DLD1 (cell line): ENCODE measurements at regions not wholly inside any gene's neighbourhood (a gene's known extent, or its start where the extent isn't known, plus 50 kb on each side); places are given as distances from the start of the nearest gene placed in this dataset.
"Not testable (repeated sequence)": the region's sequence is repeated elsewhere in the genome, so short reads cannot be mapped to it uniquely, and the experiment has no call there.

Experiments used
- in situ Hi-C: cut with HindIII; loops from 2 replicates; pipeline ENCODE4 v1.10.0; 2017; ENCODE audit warnings: low sequenced_read_pairs

DNA sequence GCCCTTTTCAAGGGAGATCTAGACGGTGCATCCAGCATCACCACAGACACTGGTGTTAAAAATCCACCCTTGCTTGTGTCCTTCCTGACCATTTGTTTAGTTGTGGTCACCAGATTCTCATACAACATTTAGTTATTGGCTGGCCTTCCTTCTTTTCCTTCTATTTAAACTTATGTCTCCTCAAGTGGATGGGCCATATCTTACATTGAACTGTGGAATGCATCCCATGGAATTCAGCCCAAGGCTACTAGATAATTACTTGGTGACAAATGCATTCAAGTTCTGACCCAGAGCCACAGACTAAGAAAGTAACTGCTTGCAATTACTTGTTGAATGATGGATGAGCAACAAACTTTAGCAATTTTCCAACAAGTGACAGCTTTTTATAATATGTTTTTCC lies 198.9 kb upstream of the SSTR4 start:
- in situ Hi-C loops: no loop called here

DNA sequence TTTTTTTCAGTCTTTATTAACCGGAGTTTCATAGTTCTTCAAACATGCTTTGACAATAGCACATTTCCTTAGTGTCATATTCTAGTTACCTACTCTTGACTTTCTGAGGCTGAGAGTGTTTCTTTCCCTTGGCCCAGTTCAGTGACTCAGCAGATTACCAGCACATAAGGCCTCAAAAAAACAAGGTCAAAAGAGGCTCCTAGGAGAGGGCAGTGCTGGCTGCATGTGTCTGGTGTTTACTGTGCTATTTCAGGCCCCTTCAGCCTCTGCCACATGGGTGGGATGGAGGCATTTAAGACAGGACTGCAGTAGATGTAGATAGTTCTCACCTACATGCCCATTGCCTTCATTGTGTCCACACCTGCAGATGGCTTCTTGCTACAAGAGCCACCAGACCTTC lies 198.2 kb upstream of the SSTR4 start:
- in situ Hi-C loops: no loop called here

DNA sequence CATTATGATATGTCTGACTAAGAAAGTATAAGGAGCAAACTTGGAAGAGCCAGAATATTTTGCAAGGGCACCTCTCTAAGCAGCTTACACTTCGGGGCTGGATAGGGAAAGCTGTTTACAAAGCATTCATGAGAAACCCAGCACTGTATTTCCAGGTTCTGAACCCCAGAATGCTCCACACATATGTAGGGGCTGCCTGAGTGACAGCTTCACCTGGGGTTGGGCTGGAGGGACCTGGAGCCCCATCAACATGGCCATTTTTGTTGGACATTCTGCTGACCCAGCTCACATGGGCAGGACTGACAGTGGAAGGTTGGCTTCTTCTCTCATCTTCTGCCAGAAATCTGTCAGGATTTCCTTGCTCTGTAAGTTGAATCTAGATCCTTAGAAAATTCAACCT lies 197.1 kb upstream of the SSTR4 start:
- in situ Hi-C loops: no loop called here

DNA sequence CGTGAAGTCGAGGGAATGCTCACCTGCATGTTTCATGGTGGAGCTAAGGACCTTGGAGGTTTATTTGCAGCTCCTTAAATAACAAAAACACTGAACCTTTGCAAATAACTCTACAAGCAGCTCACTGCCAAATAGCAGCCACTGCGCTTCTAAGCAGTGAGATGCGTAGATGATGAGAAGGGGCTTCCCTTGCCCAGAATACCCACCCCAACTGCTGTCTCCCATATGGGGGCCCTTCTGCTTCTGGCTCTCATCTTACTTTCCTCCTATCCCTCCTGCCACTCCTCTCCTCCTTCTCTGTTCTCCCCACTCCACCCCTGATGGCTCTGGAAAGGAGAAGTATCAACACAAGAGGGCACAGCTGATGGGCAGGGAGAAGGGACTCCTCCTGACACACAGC lies 193.3 kb upstream of the SSTR4 start:
- in situ Hi-C loops: no loop called here

DNA sequence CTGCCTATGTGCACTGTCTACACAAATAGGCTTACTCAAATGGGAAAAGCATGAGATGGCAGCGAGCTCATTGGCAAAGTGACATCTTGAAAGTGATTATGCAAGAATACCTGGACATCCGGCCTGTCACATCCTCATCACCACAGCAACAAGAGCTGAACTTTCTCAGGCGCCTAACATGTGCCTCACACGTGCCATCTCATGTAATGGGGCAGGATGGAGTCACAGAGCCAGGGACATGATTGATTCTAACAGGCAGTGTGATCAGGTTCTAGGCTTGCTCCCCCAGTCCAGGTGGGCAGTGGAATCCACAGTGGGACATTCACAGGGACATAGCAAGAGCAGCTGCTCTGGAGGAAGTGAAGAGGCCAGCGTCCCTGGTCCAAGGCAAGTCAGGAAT lies 192.3 kb upstream of the SSTR4 start:
- in situ Hi-C loops: no loop called here

DNA sequence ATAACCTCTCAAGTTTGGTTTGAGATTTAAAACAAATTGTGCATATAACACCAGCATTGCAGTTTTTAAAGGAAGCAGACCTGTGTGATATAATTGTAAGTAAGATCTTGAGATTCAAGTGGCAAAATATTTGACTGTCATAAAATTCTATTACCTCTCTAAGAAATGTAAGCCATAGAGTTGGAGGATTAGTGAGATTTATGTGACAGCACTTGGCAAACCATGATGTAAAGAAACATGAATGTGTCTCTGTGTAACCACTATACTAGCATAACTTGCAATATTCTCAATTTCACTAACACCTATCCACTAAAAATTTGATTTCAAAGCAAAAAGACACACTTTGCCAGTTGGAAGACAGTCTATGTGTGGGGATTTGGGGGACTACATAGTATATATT lies 190.2 kb upstream of the SSTR4 start:
- in situ Hi-C loops: no loop called here

DNA sequence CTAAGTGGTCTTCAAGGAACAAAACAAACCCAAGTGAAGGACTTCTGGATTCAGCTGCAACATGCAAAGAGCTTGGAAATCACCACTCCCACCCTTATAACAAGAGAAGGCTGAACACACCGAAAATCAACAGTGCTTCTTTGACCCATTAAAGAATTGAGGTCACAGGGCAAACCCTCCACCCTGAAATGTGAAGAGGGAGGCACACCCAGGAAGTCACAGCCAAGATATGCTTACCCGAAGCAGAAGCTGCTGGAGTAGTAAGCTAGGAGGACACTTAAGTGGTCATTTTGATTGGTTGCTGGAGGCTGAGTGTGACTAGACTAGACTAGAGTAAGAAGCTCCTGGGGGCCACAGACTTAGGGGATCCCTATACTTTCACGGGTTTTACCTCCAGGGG lies 188.2 kb upstream of the SSTR4 start:
- in situ Hi-C loops: no loop called here

DNA sequence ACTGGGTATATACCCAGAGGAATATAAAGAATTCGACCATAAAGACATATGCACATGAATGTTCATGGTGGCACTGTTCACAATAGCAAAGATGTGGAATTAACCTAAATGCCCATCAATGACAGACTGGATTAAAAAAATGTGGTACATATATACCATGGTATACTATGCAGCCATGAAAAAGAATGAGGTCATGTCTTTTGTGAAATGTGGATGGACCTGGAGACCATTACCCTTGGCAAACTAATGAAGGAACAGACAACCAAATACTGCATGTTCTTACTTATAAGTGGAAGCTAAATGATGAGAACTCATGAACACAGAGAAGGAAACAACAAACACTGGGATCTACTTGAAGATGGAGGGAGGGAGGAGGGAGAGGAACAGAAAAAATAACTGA lies 186.7 kb upstream of the SSTR4 start:
- in situ Hi-C loops: no loop called here

DNA sequence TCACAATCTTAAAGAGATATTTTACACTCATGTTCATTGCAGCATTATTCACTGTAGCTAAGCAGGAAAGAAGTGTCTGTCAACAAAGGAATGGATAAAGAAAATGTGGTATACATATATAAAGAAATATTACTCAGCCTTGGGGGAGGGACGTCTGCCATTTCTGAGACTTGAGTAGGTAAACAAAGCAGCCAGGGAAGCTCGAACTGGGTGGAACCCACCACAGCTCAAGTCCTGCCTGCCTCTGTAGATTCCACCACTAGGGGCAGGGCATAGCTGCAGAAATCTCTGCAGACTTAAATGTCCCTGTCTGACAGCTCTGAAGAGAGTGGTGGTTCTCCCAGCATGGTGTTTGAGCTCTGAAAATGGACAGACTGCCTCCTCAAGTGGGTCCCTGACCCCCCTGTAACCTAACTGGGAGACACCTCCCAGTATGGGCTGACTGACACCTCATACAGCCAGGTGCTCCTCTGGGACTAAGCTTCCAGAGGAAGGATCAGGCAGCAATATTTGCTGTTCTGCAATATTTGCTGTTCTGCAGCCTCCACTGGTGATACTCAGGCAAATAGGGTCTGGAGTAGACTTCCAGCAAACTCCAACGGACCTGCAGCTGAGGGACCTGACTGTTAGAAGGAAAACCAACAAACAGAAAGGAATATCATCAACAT lies 183.3 kb upstream of the SSTR4 start:
- in situ Hi-C loops: not testable (repeated sequence)

DNA sequence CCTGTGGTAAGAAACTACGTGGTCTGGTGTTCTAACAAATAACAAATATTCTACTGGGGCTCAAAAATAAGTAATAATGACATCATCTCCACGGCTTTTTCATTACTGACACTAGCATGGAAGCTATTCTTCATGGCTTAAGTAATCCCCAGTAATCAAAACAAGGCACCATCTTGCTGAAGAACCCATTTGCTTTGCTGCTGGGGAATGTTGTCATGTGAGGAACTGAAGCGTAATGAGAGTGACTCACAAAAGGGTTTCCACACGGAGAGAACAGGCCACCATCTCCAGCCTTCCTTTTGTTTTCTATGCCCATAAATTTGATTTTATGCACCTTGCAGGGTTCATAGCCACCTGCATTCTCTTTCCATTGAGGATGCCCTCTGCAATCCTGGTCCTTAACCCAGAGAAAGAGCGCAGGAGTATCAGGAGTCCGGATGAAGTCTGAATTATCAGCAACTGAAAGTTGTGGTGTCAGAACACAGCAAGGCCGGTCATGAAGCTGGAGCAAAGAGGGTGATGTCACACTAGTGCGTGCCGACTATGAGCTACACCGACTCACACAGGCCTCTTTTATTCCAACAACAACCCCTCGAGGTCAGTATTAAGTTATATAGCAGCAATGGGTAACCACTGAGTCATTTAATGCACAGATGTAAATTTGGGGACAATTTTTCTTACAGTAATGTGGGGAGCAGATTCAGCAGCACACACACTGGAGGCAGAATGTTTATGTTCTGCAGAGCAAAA lies 173.7 kb upstream of the SSTR4 start:
- in situ Hi-C loops: no loop called here

DNA sequence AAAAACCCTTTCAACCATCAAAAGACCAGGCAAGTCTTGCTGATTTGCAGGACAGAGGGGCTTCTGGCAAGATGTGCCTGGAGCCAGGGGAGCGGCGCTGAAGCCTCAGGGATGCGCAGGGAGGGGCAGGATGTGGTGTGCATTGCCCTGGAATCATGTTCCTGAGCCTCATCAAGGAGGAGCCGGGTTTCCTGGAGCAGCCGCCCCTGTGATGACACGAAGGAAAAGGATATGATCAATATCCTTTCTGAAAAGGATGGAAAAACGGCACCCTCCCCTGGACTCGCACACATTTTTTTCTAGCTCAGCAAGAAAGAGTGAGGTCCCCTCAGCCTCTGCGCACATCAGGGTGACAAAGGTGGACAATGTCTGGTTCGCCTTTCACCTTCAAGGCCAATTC lies 173.1 kb upstream of the SSTR4 start:
- in situ Hi-C loops: no loop called here

DNA sequence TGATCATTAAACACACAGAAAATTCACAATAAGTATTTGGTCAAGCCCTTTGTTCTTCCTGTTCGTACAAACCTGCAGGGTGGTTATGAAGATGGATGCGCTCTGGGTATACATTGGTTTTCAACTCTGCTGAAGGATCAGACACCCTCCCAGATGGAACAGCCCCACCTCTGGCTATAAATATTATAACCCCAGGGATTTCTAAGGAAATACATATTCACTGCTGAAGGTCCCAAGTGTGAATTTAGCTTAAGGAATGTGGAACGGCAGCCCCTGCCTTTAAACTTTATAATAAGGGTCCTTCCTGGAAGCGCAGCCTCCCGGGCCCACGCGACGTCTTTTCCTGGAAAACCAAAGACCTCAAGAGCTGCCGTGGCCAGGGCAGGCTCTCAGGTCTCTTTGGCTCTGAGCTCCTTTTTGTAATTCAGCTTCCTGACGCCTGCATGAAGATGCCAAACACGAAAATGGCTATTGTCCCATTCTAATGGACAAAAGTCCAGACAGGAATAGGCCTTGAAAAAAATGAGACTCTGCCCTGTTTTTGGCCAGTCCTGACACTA lies 172.4 kb upstream of the SSTR4 start:
- in situ Hi-C loops: no loop called here

DNA sequence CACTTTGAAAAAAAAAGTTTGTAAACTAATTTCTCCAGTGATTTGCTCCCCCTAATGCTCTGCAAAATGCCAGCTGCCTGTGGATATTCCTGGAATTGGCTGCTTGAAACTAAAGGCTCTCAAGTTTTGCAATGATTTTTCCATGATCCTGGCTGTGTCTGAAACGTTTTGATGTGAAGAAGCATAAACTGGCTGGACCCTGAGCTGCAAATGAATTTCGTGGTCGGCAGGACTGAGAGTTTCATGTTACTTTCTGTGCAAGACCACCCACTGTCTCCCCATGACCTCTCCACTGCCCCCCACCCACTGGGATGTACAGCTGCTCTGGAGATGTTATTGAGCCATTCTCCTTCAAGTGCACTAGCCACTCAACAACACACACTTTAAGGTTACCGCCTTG lies 171.3 kb upstream of the SSTR4 start:
- in situ Hi-C loops: no loop called here

DNA sequence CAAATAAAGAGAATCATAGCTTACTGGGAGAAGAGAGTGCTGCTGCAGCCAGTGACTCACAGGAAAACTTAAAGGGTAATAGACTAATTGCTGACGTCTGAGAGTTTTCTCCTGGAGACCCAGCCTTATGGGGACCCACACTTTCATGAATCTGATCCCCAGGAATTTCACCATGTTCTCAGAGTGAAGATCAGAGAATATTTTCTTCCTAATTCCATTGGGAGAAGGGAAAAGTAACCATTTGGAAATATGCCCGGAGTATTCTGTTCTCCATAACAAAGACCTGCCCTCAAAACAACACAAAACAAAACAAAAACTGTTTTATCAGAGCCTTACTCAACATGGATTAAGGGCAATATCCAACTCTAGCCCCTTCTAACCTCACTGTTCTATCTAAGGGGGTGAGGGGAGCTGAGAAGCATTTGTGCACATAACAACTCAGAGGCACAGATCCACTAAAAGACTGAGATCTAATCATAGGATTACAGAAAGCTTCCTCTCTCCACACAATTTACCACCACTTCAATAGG lies 168.2 kb upstream of the SSTR4 start:
- in situ Hi-C loops: no loop called here

DNA sequence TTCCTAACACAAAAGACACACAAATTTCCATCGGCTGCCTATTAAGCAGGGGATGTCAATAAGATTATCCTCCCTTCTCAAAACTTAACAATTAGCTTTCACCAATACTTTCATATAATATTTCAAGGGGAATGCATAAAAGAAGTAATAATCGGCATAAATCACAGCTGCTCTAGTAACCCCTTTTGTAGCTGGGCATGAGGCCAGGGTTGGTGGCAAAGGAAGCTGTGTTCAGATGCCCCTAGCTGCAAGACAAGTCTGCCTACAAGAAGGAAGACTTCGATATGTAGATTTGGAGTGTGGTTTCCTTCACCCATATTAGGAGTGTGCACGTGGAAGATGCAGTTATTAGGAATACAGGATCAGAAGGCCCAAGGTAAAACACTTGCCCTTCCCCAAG lies 156.9 kb upstream of the SSTR4 start:
- in situ Hi-C loops: no loop called here

DNA sequence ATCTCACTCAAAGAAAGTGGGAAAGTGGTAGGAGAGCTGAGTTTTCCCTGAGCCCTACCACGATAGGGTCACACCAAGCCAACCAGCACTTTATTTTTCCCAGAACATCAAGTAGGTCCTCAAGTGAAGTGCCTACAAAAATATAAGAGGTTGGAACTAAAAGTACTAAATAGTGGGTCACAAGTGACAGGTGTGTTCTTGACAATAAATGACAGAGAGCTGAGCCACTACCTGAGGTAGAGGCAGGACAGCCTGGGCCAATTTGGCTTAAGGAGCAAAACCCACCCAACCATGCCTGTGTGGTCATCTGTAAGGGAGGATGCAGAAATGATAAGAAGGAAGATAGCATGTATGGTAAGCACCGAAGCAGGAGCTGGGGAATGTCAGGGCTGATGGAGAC lies 154.8 kb upstream of the SSTR4 start:
- in situ Hi-C loops: no loop called here

DNA sequence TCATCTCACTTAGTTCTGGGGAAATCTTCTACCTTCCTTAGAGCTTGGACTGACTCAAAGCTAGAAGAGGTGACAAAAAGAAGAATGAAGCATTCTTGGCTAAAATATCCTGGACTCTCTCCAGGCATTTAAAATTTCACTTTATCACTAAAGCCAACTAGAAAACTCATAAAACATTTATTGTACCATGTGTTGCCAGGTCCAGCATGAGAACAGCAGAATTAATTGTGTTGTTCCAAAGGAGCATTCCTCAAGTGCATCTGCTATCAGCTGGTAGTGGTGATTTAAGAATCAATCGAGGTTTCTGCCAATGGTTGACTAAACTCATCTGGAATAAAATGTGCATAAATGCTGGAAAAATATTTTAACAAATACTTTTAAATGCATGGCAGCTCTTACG lies 147.3 kb upstream of the SSTR4 start:
- in situ Hi-C loops: no loop called here

DNA sequence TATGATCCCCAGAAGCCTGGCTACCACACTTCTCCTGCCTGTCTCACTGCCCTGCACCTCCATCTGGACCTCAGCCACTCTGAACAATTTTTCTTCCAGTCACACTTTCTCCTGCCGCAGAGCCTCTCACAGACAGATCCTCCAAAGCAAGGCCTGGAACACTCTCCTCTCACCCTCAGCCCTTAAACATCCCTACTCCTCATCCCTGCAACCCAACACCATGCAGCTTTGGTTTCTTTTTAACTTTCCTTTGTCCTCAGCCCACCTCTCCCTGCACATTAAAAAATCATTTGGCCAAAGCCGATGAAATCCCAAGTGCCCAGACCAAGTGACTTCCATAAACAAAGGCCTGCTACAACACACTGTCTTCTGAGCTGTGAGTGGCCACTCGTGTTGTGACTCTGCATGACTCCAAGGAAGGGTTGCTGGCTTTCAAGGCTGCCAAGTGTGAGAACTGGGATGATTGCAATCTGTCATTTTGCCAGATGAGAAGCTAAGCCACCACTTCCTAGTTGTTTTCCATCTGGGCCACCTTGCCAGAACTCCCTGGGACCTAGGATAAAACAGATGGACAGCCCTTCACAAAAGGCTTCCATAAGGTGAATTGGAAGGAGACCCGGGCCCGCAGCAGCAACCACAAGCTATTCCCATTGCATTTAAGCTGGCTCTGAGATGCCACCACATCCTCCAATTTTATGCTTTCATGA lies 144.4 kb upstream of the SSTR4 start:
- in situ Hi-C loops: no loop called here

DNA sequence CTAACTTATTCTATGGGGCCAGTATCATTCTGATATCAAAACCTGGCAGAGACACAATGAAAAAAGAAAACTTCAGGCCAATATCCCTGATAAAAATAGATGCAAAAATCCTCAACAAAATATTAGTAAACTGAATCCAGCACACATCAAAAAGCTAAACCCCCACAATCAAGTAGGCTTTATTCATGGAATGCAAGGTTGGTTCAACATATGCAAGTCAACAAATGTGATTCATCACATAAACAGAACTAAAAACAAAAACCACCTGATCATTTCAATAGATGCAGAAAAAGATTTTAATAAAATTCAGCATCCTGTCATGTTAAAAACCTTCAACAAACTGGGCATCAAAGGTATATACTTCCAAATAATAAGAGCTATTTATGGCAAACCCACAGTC lies 133.9 kb upstream of the SSTR4 start:
- in situ Hi-C loops: no loop called here

DNA sequence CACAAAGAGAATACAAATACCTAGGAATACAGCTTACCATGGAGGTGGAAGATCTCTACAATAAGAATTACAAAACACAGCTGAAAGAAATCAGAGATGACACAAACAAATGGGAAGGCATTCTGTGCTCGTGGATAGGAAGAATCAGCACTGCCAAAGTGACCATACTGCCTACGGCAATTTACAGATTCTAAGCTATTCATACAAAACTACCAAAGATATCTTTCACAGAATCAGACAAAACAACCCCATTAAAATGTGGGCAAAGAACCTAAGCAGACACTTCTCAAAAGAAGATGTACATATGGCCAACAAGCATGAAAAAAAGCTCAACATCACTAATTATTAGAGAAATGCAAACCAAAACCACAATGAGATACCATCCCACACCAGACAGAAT lies 133.2 kb upstream of the SSTR4 start:
- in situ Hi-C loops: no loop called here

DNA sequence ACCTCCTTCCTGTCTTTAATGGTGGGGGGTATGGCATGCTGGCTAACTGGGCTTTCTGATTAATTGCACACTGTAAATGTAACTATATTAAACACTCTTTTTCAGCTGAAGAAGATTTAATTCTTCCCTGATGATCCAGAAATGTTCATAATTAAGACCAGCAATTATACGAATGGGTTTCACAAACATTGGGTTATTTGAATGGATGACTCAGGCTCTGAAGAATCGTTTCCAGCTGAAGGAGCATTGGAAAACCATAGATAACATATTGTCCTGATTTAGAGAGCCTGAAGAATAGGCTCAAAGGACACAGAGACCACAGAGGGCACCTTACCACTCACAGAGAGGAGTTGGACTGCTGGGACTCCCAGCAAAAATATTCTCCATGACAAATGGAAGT lies 130.7 kb upstream of the SSTR4 start:
- in situ Hi-C loops: no loop called here

DNA sequence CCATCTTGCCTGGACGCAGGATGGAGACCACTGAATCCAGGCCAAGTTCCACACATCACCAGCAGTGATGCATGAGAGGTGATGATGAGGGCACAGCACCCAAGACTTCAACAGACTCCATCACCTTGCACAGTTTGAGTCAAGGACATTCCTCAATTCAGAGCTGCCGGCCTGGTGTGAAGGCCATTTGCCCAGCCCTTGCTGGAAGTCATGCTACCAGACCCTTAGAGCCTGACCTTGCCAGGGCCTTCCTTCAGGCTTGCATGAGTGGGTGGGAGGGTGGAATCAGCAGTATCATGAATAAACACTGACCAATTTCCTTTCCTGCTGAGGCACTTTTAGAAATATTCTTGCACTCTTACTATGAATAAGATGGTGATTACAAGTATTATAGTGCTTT lies 130.2 kb upstream of the SSTR4 start:
- in situ Hi-C loops: no loop called here
